Stimulated activated CD4-positive, alpha-beta T cell treated with anti-CD3 and anti-CD28 coated beads, Interleukin-12 subunit alpha, Interleukin-12 subunit beta, amount 100 ng/mL, for 4 hours (primary cell): ENCODE measurements at regions not wholly inside any gene's neighbourhood (a gene's known extent, or its start where the extent isn't known, plus 50 kb on each side); places are given as distances from the start of the nearest gene placed in this dataset.

Experiments
- DNase-seq: peaks from one replicate; pipeline ENCODE4 v3.0.0-alpha.2; 2020

- DNase-seq = no peak
These were observed 127.7 kb upstream of the KAZN start for GRCh38 chr1:14470802-14471201.

DNA sequence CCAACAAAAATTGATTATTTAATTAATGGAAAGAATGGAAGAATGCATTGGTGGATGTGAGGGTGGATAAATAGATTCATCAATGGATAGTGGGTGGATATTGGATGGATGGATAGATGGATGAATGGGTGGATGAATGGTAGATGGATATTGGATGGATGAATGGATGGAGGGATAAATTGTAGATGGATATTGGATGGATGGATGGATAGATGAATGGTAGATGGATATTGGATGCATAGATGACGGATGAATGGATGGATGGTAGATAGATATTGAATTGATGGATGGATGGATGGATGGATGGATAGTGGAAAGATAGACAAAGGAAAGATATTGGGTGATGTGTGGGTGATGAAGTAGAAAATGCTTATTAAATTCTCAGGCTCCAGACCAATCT lies 123.6 kb upstream of the KAZN start:
- DNase-seq = no peak

DNA sequence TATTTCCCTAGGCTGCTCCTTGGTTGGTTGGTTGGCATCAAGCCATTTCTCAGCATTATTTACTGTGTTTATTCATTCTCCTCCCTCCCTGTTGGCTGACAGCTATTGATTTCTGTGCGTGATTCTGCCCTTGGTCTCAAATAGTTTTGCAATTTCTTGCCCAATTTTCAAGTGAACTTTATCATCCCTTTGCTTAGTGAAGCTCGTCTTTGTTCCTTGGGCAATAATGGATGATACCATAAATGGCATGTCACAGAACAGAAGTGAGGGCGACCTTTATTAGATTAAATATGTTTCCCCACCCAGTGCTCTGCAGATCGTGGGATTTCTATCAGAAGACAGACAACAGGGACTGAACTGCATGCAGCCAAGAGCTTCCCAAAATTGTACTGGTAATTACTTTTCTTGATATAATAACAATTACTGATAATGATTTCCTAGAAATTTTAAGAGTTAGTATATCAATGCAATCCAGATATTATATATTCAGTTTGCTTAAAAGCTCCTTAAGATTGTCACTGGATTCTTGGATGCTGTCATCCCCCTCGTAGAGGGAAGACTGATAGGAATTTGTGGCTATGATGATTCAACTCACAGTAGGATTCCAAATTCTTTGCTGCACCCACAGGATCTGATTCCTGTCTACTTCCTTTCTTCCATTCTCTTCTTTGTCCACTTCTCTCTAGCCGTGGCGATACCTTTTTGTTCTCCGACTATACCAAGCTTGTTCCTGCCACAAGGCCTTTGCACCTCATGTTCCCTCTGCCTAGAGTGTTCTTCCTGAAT lies 122.1 kb upstream of the KAZN start:
- DNase-seq = no peak

DNA sequence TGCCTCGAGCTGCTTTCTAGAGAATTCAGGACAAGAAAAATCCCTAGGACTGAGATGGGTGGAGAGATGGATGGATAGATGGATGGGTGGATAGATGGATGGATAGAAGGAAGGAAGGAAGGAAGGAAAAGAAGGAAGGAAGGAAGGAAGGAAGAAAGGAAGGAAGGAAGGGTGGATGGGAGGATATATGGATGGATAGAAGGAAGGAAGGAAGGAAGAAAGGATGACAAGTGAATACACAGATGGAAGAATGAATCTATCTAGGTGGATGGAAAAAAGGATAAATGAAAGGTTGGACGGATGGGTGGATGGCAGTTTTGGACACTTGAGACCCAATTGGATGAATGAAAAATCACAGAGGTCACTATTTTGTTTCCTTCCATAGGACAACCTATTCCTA lies 120.4 kb upstream of the KAZN start:
- no peak for DNase-seq

GRCh38 chr1:14479865-14480264 lies 118.6 kb upstream of the KAZN start:
- no peak for DNase-seq

GRCh38 chr1:14482784-14483450 lies 115.6 kb upstream of the KAZN start:
- no peak for DNase-seq

DNA sequence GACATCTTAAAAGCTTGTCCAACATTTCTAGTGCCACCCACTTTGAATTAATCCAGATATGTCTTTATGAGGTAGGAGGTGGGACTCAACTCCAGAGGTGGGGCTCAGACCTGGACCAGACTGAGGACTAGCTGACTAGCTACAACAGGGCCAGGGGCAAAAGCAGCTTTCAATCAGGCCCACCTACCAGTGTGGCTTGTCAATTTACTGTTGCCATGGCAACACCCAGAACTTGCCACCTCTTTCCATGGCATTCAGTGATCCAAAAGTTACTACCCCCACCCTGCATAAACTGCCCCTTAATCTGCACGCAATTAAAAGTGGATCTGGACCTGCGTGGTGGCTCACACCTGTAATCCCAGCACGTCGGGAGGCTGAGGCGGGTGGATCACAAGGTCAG lies 113.2 kb upstream of the KAZN start:
- DNase-seq = no peak

- DNase-seq = no peak
These were observed 111.9 kb upstream of the KAZN start for GRCh38 chr1:14486401-14487201.

DNA sequence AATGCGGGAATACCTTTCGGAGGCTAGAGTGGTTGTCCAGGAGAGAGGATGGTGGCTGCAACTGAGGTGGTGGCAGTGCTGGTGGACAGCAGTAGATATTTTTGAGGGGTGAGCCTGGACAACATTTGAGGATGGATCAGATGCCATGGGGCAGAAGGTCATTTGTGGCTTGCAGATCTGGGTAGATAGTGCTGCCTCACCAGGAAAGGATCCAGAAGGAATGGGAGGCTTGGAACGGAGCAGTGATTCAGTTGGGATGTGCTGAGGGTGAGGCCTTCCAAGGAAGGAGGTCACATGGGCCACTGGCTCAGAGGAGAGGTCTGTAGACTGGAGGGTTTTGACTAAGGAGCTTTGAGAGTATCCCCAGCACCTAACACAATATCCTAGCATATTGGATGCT lies 110.8 kb upstream of the KAZN start:
- no peak for DNase-seq

- no peak for DNase-seq
These were observed 103.6 kb upstream of the KAZN start for GRCh38 chr1:14494911-14495310.

- no peak for DNase-seq
These were observed 103.1 kb upstream of the KAZN start for GRCh38 chr1:14495381-14495780.

DNA sequence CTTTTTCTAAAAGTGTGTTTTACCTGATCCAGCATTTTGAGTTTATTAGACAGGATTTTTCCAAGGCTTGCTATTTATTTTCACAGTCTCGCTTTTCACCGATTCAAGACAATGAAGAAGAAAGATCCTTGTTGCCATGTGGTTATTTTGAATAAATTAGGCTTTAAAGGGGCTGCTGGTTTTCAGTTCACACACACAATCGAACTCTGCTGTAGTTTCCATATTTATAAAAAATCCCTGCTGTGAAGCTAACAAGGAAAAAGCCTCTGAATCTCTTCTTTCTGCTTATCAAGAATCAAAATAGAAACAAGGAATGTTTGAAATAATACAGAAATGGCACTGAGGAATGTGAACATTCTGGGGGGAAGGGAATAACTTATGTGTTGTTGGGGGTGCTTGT lies 102.5 kb upstream of the KAZN start:
- no peak for DNase-seq

- no peak for DNase-seq
These were observed 99.6 kb upstream of the KAZN start for GRCh38 chr1:14498839-14499238.

GRCh38 chr1:14499312-14500040 lies 99.0 kb upstream of the KAZN start:
- no peak for DNase-seq

DNA sequence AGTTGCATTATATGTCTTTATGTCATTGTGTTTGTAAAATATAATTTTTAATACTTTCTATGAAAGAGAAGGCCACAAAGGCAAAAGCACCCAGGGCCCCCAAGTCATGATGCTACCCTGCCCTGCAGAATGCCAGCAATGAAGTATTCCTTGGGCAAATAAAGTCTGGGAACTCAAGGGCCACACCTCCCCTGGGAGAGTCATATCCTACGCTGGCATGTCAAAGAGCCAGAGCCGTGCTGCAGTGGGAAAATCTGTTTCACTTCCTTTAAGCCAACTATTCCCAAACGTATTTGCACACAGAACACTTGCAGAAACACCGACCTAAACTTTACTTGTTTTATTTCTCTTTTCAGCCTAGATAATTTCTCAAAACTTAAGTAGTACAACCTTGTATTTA lies 98.4 kb upstream of the KAZN start:
- DNase-seq = no peak

DNA sequence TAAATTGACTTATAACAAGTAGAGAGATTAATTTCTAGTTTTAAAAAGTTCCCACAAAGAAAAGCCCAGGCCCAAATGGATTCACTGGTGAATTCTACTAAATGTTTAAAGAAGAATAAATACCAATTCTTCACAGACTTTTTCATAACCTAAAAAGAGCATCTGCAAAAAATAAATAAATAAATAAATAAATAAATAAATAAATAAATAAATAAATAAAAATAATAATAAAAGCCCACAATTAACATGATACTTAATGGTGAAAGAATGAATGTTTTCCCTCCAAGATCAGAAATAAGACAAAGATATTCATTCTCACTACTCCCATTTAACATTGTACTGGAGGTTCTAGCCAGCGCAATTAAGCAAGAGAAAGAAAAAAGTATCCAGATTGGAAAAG lies 97.6 kb upstream of the KAZN start:
- no peak for DNase-seq

DNA sequence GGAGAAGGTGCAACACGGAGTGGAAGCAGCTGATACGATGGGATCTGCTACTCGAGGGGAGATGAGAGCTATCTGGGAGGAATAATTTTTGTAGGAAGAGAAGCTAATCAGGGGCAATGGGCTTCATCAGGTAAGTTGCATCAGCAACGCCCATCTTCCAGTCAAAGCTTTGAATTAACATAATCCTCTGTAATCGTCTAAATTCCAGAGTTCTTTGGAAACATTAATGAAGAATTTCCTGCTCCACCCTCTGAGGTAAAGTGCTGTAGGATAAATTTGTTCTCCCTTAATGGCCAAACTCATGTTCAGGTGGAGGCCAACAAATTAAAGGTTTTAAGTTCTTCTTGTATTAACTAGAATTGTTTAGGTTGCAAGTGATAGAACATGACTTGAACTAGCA lies 94.0 kb upstream of the KAZN start:
- DNase-seq = no peak

GRCh38 chr1:14506471-14507255 lies 91.8 kb upstream of the KAZN start:
- no peak for DNase-seq

GRCh38 chr1:14507262-14507661 lies 91.2 kb upstream of the KAZN start:
- DNase-seq = no peak

DNA sequence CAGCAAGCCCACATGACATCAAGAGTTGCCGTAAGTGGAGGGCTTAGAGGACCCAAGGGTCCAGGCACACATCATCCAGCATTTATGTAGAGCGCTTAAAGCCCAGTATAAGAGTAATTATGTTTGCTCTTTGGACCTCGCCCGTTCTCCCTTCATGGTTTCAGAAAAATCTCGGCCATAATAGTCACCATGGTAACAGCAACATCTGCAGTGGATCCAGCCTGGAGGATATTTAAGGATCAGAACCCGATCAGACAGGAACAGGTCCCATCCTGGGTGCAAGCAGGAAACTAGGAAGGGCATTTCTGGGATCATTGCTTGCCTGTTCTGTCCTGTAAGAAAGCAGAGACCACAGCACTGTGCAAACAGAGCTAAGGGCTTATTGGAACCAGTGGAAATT lies 89.9 kb upstream of the KAZN start:
- DNase-seq = no peak

- no peak for DNase-seq
These were observed 87.3 kb upstream of the KAZN start for GRCh38 chr1:14511166-14511680.
